Calu3 (cell line): ENCODE measurements at regions not wholly inside any gene's neighbourhood (a gene's known extent, or its start where the extent isn't known, plus 50 kb on each side); places are given as distances from the start of the nearest gene placed in this dataset.

ENCODE experiments used
- BruUV-seq: library from RNA; stranded (reverse); fragments of 400-500 nt; replicated peaks from 2 replicates; lab custom pipeline; 2021; lab: Mats Ljungman, UMichigan
- CTCF ChIA-PET: fragments of 300-600 bp; sonication (Branson Sonifier 250); formaldehyde crosslinking; loops from one replicate; lab custom pipeline; 2022; ENCODE audit warnings: antibody characterized with exemption; lab: Charles Lee
- DNase-seq: peaks from one replicate; pipeline ENCODE4 v3.0.0; 2022
- H3K27ac Mint-ChIP-seq: one replicate; pipeline ENCODE4 v1.8.0; 2022; ENCODE audit warnings: mixed read lengths; ENCODE audit not compliant: unreplicated experiment
- H3K27me3 Mint-ChIP-seq: one replicate; pipeline ENCODE4 v1.8.0; 2022; ENCODE audit warnings: mixed read lengths; ENCODE audit not compliant: unreplicated experiment
- H3K36me3 Mint-ChIP-seq: one replicate; pipeline ENCODE4 v1.8.0; 2022; ENCODE audit warnings: mild to moderate bottlenecking, moderate library complexity, mixed read lengths; ENCODE audit not compliant: insufficient read depth, unreplicated experiment
- H3K4me1 Mint-ChIP-seq: one replicate; pipeline ENCODE4 v1.8.0; 2022; ENCODE audit warnings: mild to moderate bottlenecking, low read depth, mixed read lengths; ENCODE audit not compliant: unreplicated experiment
- H3K4me3 Mint-ChIP-seq: one replicate; pipeline ENCODE4 v1.8.0; 2022; ENCODE audit warnings: mild to moderate bottlenecking, low read depth, moderate library complexity, mixed read lengths; ENCODE audit not compliant: unreplicated experiment
- H3K9me3 Mint-ChIP-seq: one replicate; pipeline ENCODE4 v1.8.0; 2022; ENCODE audit warnings: low read depth, mixed read lengths; ENCODE audit not compliant: unreplicated experiment
- CTCF ChIP-seq: fragments of 200-600 bp; IDR thresholded peaks from one replicate; pipeline ENCODE4 v1.8.0; 2022; ENCODE audit warnings: antibody characterized with exemption; ENCODE audit not compliant: unreplicated experiment
- intact Hi-C: fragments of 100-400 bp; cut with micrococcal nuclease; formaldehyde crosslinking; loops from one replicate; pipeline ENCODE4 v1.10.0; 2022; ENCODE audit not compliant: unreplicated experiment

GRCh38 chr5:40268088-40268487 lies 411.6 kb upstream of the PTGER4 start:
- Mint-ChIP-seq H3K4me1 (no peaks in the 10 kb centered on the region), H3K9me3 (peaks cover 2% of the 10 kb centered on the region), H3K4me3 (no peak overlapping the region), H3K36me3 (no peaks in the 10 kb centered on the region), H3K27me3 (no peaks in the 10 kb centered on the region), H3K27ac (no peak overlapping the region)
- CTCF ChIA-PET = no interaction called here
- TF ChIP-seq CTCF = no peak
- DNase-seq = no peak
- intact Hi-C loops = no loop called here
- no TSS peak for BruUV-seq

GRCh38 chr5:40266952-40267351 lies 412.8 kb upstream of the PTGER4 start:
- no peak overlapping the region for H3K4me3 Mint-ChIP-seq

GRCh38 chr5:40261984-40262383 lies 417.7 kb upstream of the PTGER4 start:
- TF ChIP-seq CTCF = no peak
- Mint-ChIP-seq H3K4me1 (no peaks in the 10 kb centered on the region), H3K27ac (no peak overlapping the region), H3K9me3 (no peaks in the 10 kb centered on the region), H3K4me3 (no peak overlapping the region), H3K36me3 (no peaks in the 10 kb centered on the region), H3K27me3 (no peaks in the 10 kb centered on the region)
- intact Hi-C loops = no loop called here
- no peak for DNase-seq
- no TSS peak for BruUV-seq
- CTCF ChIA-PET = no interaction called here

More at GRCh38 chr5:40266952-40267351, 412.8 kb upstream of the PTGER4 start:
- no TSS peak for BruUV-seq
- intact Hi-C loops = no loop called here
- Mint-ChIP-seq H3K9me3 (no peaks in the 10 kb centered on the region), H3K4me1 (no peaks in the 10 kb centered on the region), H3K27me3 (no peaks in the 10 kb centered on the region), H3K36me3 (no peaks in the 10 kb centered on the region), H3K27ac (no peak overlapping the region)
- CTCF ChIA-PET = no interaction called here
- no peak for DNase-seq
- no peak for TF ChIP-seq CTCF

- Mint-ChIP-seq H3K27ac (no peak overlapping the region), H3K4me3 (no peak overlapping the region), H3K27me3 (no peaks in the 10 kb centered on the region), H3K36me3 (no peaks in the 10 kb centered on the region), H3K9me3 (no peaks in the 10 kb centered on the region), H3K4me1 (no peaks in the 10 kb centered on the region)
- DNase-seq = no peak
- no peak for TF ChIP-seq CTCF
- intact Hi-C loops = no loop called here
- BruUV-seq = no TSS peak
- CTCF ChIA-PET = no interaction called here
These were observed 419.4 kb upstream of the PTGER4 start for GRCh38 chr5:40260361-40260760.
